ENCODE measurements at regions not wholly inside any gene's neighbourhood (a gene's known extent, or its start where the extent isn't known, plus 50 kb on each side); places are given as distances from the start of the nearest gene placed in this dataset.

- DNase-seq: no peak
Measured at GRCh38 chr9:2317591-2317990, 302.4 kb downstream of the SMARCA2 start.

- DNase-seq: no peak
Measured at GRCh38 chr9:2319421-2319820, 302.2 kb upstream of the VLDLR start.

- DNase-seq: no peak
Measured at GRCh38 chr9:2320114-2320513, 301.5 kb upstream of the VLDLR start.

- DNase-seq: no peak
Measured at GRCh38 chr9:2320632-2321031, 301.0 kb upstream of the VLDLR start.

- no peak for DNase-seq
Measured at GRCh38 chr9:2321523-2322148, 300.0 kb upstream of the VLDLR start.

- DNase-seq: no peak
Measured at GRCh38 chr9:2324742-2325141, 296.8 kb upstream of the VLDLR start.

GRCh38 chr9:2332663-2333062 is 288.9 kb upstream of the VLDLR start:
- DNase-seq: no peak

- DNase-seq: no peak
Measured at GRCh38 chr9:2335260-2335659, 286.3 kb upstream of the VLDLR start.

- DNase-seq: no peak
Measured at GRCh38 chr9:2336055-2336454, 285.5 kb upstream of the VLDLR start.

- no peak for DNase-seq
Measured at GRCh38 chr9:2337131-2337530, 284.5 kb upstream of the VLDLR start.

- no peak for DNase-seq
Measured at GRCh38 chr9:2337627-2338026, 284.0 kb upstream of the VLDLR start.

GRCh38 chr9:2338777-2339365 is 282.7 kb upstream of the VLDLR start:
- DNase-seq: no peak

GRCh38 chr9:2339416-2339815 is 282.2 kb upstream of the VLDLR start:
- DNase-seq: no peak

GRCh38 chr9:2340046-2340760 is 281.4 kb upstream of the VLDLR start:
- no peak for DNase-seq

GRCh38 chr9:2341126-2341525 is 280.5 kb upstream of the VLDLR start:
- no peak for DNase-seq

- no peak for DNase-seq
Measured at GRCh38 chr9:2341956-2342355, 279.6 kb upstream of the VLDLR start.

GRCh38 chr9:2343756-2344155 is 277.8 kb upstream of the VLDLR start:
- DNase-seq: no peak

- no peak for DNase-seq
Measured at GRCh38 chr9:2344436-2344835, 277.2 kb upstream of the VLDLR start.

- no peak for DNase-seq
Measured at GRCh38 chr9:2345013-2345412, 276.6 kb upstream of the VLDLR start.

- no peak for DNase-seq
Measured at GRCh38 chr9:2346277-2346913, 275.2 kb upstream of the VLDLR start.

GRCh38 chr9:2351324-2351723 is 270.3 kb upstream of the VLDLR start:
- DNase-seq: no peak

- no peak for DNase-seq
Measured at GRCh38 chr9:2354216-2354615, 267.4 kb upstream of the VLDLR start.

- no peak for DNase-seq
Measured at GRCh38 chr9:2354856-2355696, 266.5 kb upstream of the VLDLR start.
